ENCODE measurements at regions not wholly inside any gene's neighbourhood (a gene's known extent, or its start where the extent isn't known, plus 50 kb on each side); places are given as distances from the start of the nearest gene placed in this dataset.

- Histone ChIP-seq H3K36me3 (ENCODE audit: insufficient read depth, low read length) (no peaks in the 10 kb centered on the region), H3K4me3 (ENCODE audit: low read length) (no peak overlapping the region), H3K27me3 (ENCODE audit: insufficient read depth, low read length, poor library complexity, severe bottlenecking) (no peaks in the 10 kb centered on the region), H3K9me3 (ENCODE audit: low read length) (no peaks in the 10 kb centered on the region), H3K4me1 (ENCODE audit: insufficient read depth, low read length) (no peaks in the 10 kb centered on the region), H3K27ac (ENCODE audit: low read depth, low read length) (no peak overlapping the region)
- POLR2A ChIA-PET = no interaction called here
- Mint-ChIP-seq H3K36me3 (peaks cover 0 to 2% (median 0%) of the 10 kb centered on the region in 3 donors), H3K27ac (no peak overlapping the region), H3K9me3 (peaks cover 11 to 27% (median 15%) of the 10 kb centered on the region in 5 donors), H3K27me3 (peaks cover 9 to 10% of the 10 kb centered on the region in 2 donors), H3K4me1 (no peaks in the 10 kb centered on the region), H3K4me3 (no peak overlapping the region)
- CTCF ChIA-PET = no interaction called here
- DNase-seq = no peak
Observed at GRCh38 chr2:133794114-133794513, 225.9 kb upstream of the NCKAP5 start.

DNA sequence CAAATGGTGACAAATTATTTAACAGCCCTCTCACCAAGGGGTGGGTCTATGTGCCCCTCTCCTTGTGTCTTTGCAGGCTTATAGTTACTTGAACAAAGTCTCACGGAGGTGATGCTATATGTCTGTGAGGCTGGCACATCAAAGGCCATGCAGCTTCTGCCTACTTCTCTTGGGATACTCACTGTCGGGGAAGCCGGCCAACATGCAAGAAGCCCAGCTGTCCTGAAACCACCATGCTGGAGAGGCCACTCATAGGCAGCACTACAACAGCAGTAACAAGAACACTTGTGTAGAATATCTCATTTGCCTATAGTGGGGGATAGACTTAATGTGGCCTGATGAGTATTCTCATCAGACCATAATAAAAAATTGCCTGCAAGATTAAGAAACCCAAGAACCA, 233.7 kb upstream of the NCKAP5 start:
- no peak overlapping the region for H3K4me3 ChIP-seq (ENCODE audit: low read length)
- H3K4me3 Mint-ChIP-seq = no peak overlapping the region
- H3K27me3 ChIP-seq (ENCODE audit: insufficient read depth, low read length, poor library complexity, severe bottlenecking) = no peaks in the 10 kb centered on the region
- peaks cover 0 to 11% (median 5%) of the 10 kb centered on the region in 5 donors for H3K9me3 Mint-ChIP-seq
- ChIA-PET CTCF (no interaction called here), POLR2A (no interaction called here)
- H3K4me1 Mint-ChIP-seq = no peaks in the 10 kb centered on the region
- no peaks in the 10 kb centered on the region for H3K4me1 ChIP-seq (ENCODE audit: insufficient read depth, low read length)
- H3K36me3 Mint-ChIP-seq = no peaks in the 10 kb centered on the region
- peaks cover 9 to 54% of the 10 kb centered on the region in 2 donors for H3K27me3 Mint-ChIP-seq
- H3K27ac Mint-ChIP-seq = no peak overlapping the region
- no peak overlapping the region for H3K27ac ChIP-seq (ENCODE audit: low read depth, low read length)
- DNase-seq = no peak
- no peaks in the 10 kb centered on the region for H3K36me3 ChIP-seq (ENCODE audit: insufficient read depth, low read length)
- no peaks in the 10 kb centered on the region for H3K9me3 ChIP-seq (ENCODE audit: low read length)

DNA sequence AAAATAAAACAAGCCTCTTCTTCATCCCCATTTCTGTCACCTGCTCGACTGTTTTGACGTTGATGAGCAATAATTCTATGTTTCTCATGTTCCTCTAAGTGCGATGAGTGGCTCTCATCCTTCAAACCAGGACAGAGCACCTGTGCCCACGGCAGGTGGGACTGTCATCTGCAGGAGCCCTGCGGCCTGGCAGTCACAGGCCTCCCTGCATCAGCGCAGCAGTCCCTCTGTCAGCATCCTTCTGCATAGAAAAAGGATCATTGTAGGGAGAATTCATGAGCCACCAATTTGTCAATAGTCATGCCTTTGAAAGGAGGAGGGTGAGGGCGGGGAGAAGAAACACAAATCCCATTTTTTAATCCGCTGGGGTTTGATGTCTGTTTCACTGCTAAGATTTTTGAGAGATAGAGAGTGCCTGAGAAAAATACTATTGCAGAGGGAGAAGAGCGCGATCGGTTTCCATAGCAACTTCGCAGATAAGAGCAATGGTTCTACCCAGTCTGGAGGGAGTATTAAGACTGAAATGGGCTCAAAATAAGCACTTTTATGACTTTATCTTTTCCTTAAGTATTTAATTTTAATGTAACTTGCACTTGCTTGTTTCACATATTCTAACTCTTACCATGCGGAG, 234.3 kb upstream of the NCKAP5 start:
- DNase-seq = no peak
- Mint-ChIP-seq H3K27ac (no peak overlapping the region), H3K4me1 (no peaks in the 10 kb centered on the region), H3K4me3 (no peak overlapping the region), H3K27me3 (peaks cover 9 to 59% of the 10 kb centered on the region in 2 donors), H3K36me3 (no peaks in the 10 kb centered on the region), H3K9me3 (peaks cover 0 to 11% (median 5%) of the 10 kb centered on the region in 5 donors)
- Histone ChIP-seq H3K36me3 (ENCODE audit: insufficient read depth, low read length) (no peaks in the 10 kb centered on the region), H3K27ac (ENCODE audit: low read depth, low read length) (no peak overlapping the region), H3K9me3 (ENCODE audit: low read length) (no peaks in the 10 kb centered on the region), H3K4me1 (ENCODE audit: insufficient read depth, low read length) (no peaks in the 10 kb centered on the region), H3K4me3 (ENCODE audit: low read length) (no peak overlapping the region), H3K27me3 (ENCODE audit: insufficient read depth, low read length, poor library complexity, severe bottlenecking) (no peaks in the 10 kb centered on the region)
- POLR2A ChIA-PET = no interaction called here
- CTCF ChIA-PET = no interaction called here

DNA sequence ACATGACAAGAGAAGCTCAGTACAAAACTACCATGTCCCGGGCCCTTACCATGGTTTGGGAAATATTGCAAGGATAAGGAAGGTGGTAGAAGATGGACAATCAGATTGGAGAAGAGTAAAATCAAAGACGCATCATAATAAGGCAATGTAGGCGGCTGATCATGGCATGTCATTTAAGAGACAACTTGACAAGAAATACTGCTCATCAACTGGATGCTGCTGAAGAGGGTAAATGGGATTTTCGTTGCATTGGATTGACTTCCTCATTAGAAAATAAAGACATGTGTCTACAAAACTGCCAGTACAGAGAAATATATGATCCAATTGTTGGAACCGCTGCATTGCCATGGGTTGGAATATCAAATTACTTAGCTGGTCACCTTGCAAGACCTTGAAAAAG, 238.3 kb upstream of the NCKAP5 start:
- H3K4me1 Mint-ChIP-seq = no peaks in the 10 kb centered on the region
- no peaks in the 10 kb centered on the region for H3K4me1 ChIP-seq (ENCODE audit: insufficient read depth, low read length)
- peaks cover 2 to 59% of the 10 kb centered on the region in 2 donors for H3K27me3 Mint-ChIP-seq
- ChIA-PET CTCF (no interaction called here), POLR2A (no interaction called here)
- H3K4me3 Mint-ChIP-seq = no peak overlapping the region
- no peaks in the 10 kb centered on the region for H3K27me3 ChIP-seq (ENCODE audit: insufficient read depth, low read length, poor library complexity, severe bottlenecking)
- no peak overlapping the region for H3K27ac Mint-ChIP-seq
- no peak overlapping the region for H3K27ac ChIP-seq (ENCODE audit: low read depth, low read length)
- no peak overlapping the region for H3K4me3 ChIP-seq (ENCODE audit: low read length)
- no peaks in the 10 kb centered on the region for H3K9me3 ChIP-seq (ENCODE audit: low read length)
- DNase-seq = no peak
- H3K9me3 Mint-ChIP-seq = peaks cover 6 to 23% (median 16%) of the 10 kb centered on the region in 5 donors
- peaks cover 0 to 5% (median 0%) of the 10 kb centered on the region in 3 donors for H3K36me3 Mint-ChIP-seq
- H3K36me3 ChIP-seq (ENCODE audit: insufficient read depth, low read length) = no peaks in the 10 kb centered on the region

GRCh38 chr2:133809485-133809884, 241.2 kb upstream of the NCKAP5 start:
- no peaks in the 10 kb centered on the region for H3K36me3 ChIP-seq (ENCODE audit: insufficient read depth, low read length)
- H3K4me3 Mint-ChIP-seq = no peak overlapping the region
- peaks cover 0 to 5% (median 0%) of the 10 kb centered on the region in 3 donors for H3K36me3 Mint-ChIP-seq
- peaks cover 2 to 42% of the 10 kb centered on the region in 2 donors for H3K27me3 Mint-ChIP-seq
- CTCF ChIA-PET = no interaction called here
- H3K27ac ChIP-seq (ENCODE audit: low read depth, low read length) = no peak overlapping the region
- H3K4me3 ChIP-seq (ENCODE audit: low read length) = no peak overlapping the region
- no peaks in the 10 kb centered on the region for H3K9me3 ChIP-seq (ENCODE audit: low read length)
- no peaks in the 10 kb centered on the region for H3K27me3 ChIP-seq (ENCODE audit: insufficient read depth, low read length, poor library complexity, severe bottlenecking)
- POLR2A ChIA-PET = no interaction called here
- peak overlapping the region in 1 of 8 donors; percentile 58 for H3K27ac Mint-ChIP-seq
- H3K4me1 Mint-ChIP-seq = no peaks in the 10 kb centered on the region
- no peaks in the 10 kb centered on the region for H3K4me1 ChIP-seq (ENCODE audit: insufficient read depth, low read length)
- H3K9me3 Mint-ChIP-seq = peaks cover 4 to 23% (median 13%) of the 10 kb centered on the region in 5 donors
- no peak for DNase-seq

DNA sequence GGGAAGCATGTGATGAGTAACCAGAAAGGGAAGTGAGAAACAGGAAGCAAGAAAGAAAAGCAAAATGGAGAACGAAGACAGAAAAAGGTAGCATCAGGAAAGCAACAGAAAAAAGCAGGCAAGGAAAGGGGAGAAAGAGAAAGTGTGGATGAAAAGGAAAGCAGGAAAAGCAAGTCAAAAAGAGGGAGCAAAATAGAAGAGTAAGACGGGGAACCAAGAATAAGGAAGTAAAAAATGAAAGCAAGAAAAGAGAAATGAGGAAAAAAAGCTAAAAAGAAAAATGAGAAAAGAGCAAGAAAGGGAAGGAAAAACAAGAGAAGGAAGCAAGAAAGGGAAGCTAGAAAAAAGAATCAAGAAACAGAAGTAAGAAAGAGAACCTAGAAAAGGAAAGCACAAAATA, 242.3 kb upstream of the NCKAP5 start:
- DNase-seq = no peak
- CTCF ChIA-PET = no interaction called here
- Mint-ChIP-seq H3K27ac (no peak overlapping the region), H3K9me3 (peaks cover 4 to 23% (median 13%) of the 10 kb centered on the region in 5 donors), H3K4me1 (no peaks in the 10 kb centered on the region), H3K4me3 (no peak overlapping the region), H3K36me3 (peaks cover 0 to 5% (median 0%) of the 10 kb centered on the region in 3 donors), H3K27me3 (peaks cover 2 to 35% of the 10 kb centered on the region in 2 donors)
- Histone ChIP-seq H3K36me3 (ENCODE audit: insufficient read depth, low read length) (no peaks in the 10 kb centered on the region), H3K9me3 (ENCODE audit: low read length) (no peaks in the 10 kb centered on the region), H3K4me3 (ENCODE audit: low read length) (no peak overlapping the region), H3K4me1 (ENCODE audit: insufficient read depth, low read length) (no peaks in the 10 kb centered on the region), H3K27ac (ENCODE audit: low read depth, low read length) (no peak overlapping the region), H3K27me3 (ENCODE audit: insufficient read depth, low read length, poor library complexity, severe bottlenecking) (no peaks in the 10 kb centered on the region)
- POLR2A ChIA-PET = no interaction called here

GRCh38 chr2:133811409-133812125, 243.3 kb upstream of the NCKAP5 start:
- Mint-ChIP-seq H3K36me3 (peaks cover 0 to 5% (median 0%) of the 10 kb centered on the region in 3 donors), H3K4me3 (no peak overlapping the region), H3K27me3 (peaks cover 1 to 31% of the 10 kb centered on the region in 2 donors), H3K9me3 (peaks cover 4 to 23% (median 13%) of the 10 kb centered on the region in 5 donors), H3K4me1 (no peaks in the 10 kb centered on the region), H3K27ac (no peak overlapping the region)
- DNase-seq = no peak
- no peak overlapping the region for H3K27ac ChIP-seq (ENCODE audit: low read depth, low read length)
- H3K4me1 ChIP-seq (ENCODE audit: insufficient read depth, low read length) = no peaks in the 10 kb centered on the region
- POLR2A ChIA-PET = no interaction called here
- H3K4me3 ChIP-seq (ENCODE audit: low read length) = no peak overlapping the region
- H3K36me3 ChIP-seq (ENCODE audit: insufficient read depth, low read length) = no peaks in the 10 kb centered on the region
- CTCF ChIA-PET = no interaction called here
- H3K27me3 ChIP-seq (ENCODE audit: insufficient read depth, low read length, poor library complexity, severe bottlenecking) = no peaks in the 10 kb centered on the region
- H3K9me3 ChIP-seq (ENCODE audit: low read length) = no peaks in the 10 kb centered on the region

- POLR2A ChIA-PET = no interaction called here
- no peak overlapping the region for H3K4me3 Mint-ChIP-seq
- CTCF ChIA-PET = no interaction called here
- peaks cover 1 to 17% of the 10 kb centered on the region in 2 donors for H3K27me3 Mint-ChIP-seq
- no peak overlapping the region for H3K4me3 ChIP-seq (ENCODE audit: low read length)
- no peaks in the 10 kb centered on the region for H3K27me3 ChIP-seq (ENCODE audit: insufficient read depth, low read length, poor library complexity, severe bottlenecking)
- no peaks in the 10 kb centered on the region for H3K4me1 ChIP-seq (ENCODE audit: insufficient read depth, low read length)
- peaks cover 4 to 23% (median 12%) of the 10 kb centered on the region in 5 donors for H3K9me3 Mint-ChIP-seq
- no peak overlapping the region for H3K27ac ChIP-seq (ENCODE audit: low read depth, low read length)
- H3K4me1 Mint-ChIP-seq = no peaks in the 10 kb centered on the region
- H3K36me3 Mint-ChIP-seq = peaks cover 0 to 4% (median 0%) of the 10 kb centered on the region in 3 donors
- H3K27ac Mint-ChIP-seq = no peak overlapping the region
- H3K36me3 ChIP-seq (ENCODE audit: insufficient read depth, low read length) = no peaks in the 10 kb centered on the region
- no peaks in the 10 kb centered on the region for H3K9me3 ChIP-seq (ENCODE audit: low read length)
- DNase-seq = no peak
Observed at GRCh38 chr2:133812826-133813617, 244.8 kb upstream of the NCKAP5 start.
